Adrenal gland (tissue), 9 donors: ENCODE measurements at regions not wholly inside any gene's neighbourhood (a gene's known extent, or its start where the extent isn't known, plus 50 kb on each side); places are given as distances from the start of the nearest gene placed in this dataset.
"Not testable (repeated sequence)": the region's sequence is repeated elsewhere in the genome, so short reads cannot be mapped to it uniquely, and the experiment has no call there.

Experiments used
- DNase-seq, 7 donors: peaks; one replicate each; pipeline ENCODE4 v3.0.0-alpha.2; 2019 to 2020
- H3K27ac ChIP-seq, 5 donors: fragments of 200-600 bp; sonication (generic) in 4 of 5; 1 replicate in 3 of 5; 2 replicates in 2 of 5; pipeline versions ENCODE4 v1.5.1 to v1.8.0; 2016 to 2020; ENCODE audit warnings: mild to moderate bottlenecking in 1 of 5
- H3K27me3 ChIP-seq: fragments of 200-600 bp; 2 replicates; pipeline ENCODE4 v1.8.0; 2021
- H3K36me3 ChIP-seq, 2 donors: fragments of 200-600 bp; replicated peaks in 1 of 2; 1 replicate in 1 of 2; 2 replicates in 1 of 2; pipeline versions ENCODE4 v1.5.1 to v1.8.0; 2018 to 2022
- H3K4me1 ChIP-seq, 2 donors: fragments of 200-600 bp; replicated peaks in 1 of 2; 1 replicate in 1 of 2; 2 replicates in 1 of 2; pipeline versions ENCODE4 v1.5.1 to v1.8.0; 2018 to 2021
- H3K4me3 ChIP-seq, 4 donors: fragments of 200-600 bp; sonication (generic) in 3 of 4; one replicate each; pipeline ENCODE4 v1.5.1; 2016 to 2018
- H3K9me3 ChIP-seq, 3 donors: fragments of 200-600 bp; sonication (generic) in 1 of 3; replicated peaks in 1 of 3; 1 replicate in 2 of 3; 2 replicates in 1 of 3; pipeline versions ENCODE4 v1.5.1 to v1.8.0; 2016 to 2021
- CTCF ChIP-seq, 6 experiments: fragments of 450-650 bp in 4 of 6; fragments of 200-600 bp in 2 of 6; sonication (generic) in 1 of 6; IDR thresholded peaks; 1 replicate in 5 of 6; 2 replicates in 1 of 6; pipeline versions ENCODE4 v1.5.1 to v1.8.0; 2016 to 2021; ENCODE audit warnings: antibody characterized with exemption in 6 of 6, mild to moderate bottlenecking in 2 of 6, moderate library complexity in 1 of 6
- POLR2A ChIP-seq, 2 donors: fragments of 450-650 bp; IDR thresholded peaks; one replicate each; pipeline ENCODE4 v1.6.1; 2017; ENCODE audit warnings: antibody characterized with exemption in 2 of 2, mild to moderate bottlenecking in 2 of 2, moderate library complexity in 1 of 2
- WGBS, 4 donors: extraction: QIAGEN DNeasy Blood & Tissue Kit in 2 of 4; methylation state at CpG; one replicate each; pipeline versions ENCODE4 v1.1.5 to v1.1.7; 2013 to 2017; 5-methylcytosine and 5-hydroxymethylcytosine counted together
- intact Hi-C, 2 donors: fragments of 100-400 bp; cut with DNase I; formaldehyde crosslinking; loops; one replicate each; pipeline versions ENCODE4 v1.14.1 to v1.15.0; 2022 to 2023
- donor health status: healthy with polysubstance abuse.
- donor health status: Bipolar disorder and iron deficiency.
- donor health status: DM: yes; HTN: yes; CAD: no.
- donor health status: DM: no; HTN: no; CAD: no.
- donor health status: DM: no; HTN: no; CAD: no.

GRCh38 chr5:87729781-87730180, 317.1 kb upstream of the CCNH start:
- intact Hi-C loops, result no loop called here
- no peak for DNase-seq
- Histone ChIP-seq H3K4me1 (no peaks in the 10 kb centered on the region), H3K27me3 (no peaks in the 10 kb centered on the region), H3K4me3 (no peak overlapping the region), H3K27ac (no peak overlapping the region), H3K36me3 (no peaks in the 10 kb centered on the region), H3K9me3 (no peaks in the 10 kb centered on the region)
- TF ChIP-seq CTCF (IDR thresholded peaks at IDR 0.05) (no peak), POLR2A (IDR thresholded peaks at IDR 0.05) (no peak)

- Histone ChIP-seq H3K27me3 (no peaks in the 10 kb centered on the region), H3K36me3 (no peaks in the 10 kb centered on the region), H3K4me3 (no peak overlapping the region), H3K27ac (no peak overlapping the region), H3K4me1 (no peaks in the 10 kb centered on the region), H3K9me3 (no peaks in the 10 kb centered on the region)
- intact Hi-C loops, result no loop called here
- no peak for DNase-seq
- no peak for TF ChIP-seq CTCF (IDR thresholded peaks at IDR 0.05)
- TF ChIP-seq POLR2A (IDR thresholded peaks at IDR 0.05), result no peak
- 72 to 85% (median 78%) methylated on average over 3 of the region's 3 CpGs for WGBS, 4 donors
Measured at GRCh38 chr5:87722286-87722685, 309.6 kb upstream of the CCNH start.

- intact Hi-C loops, H3K27ac ChIP-seq, DNase-seq, H3K36me3 ChIP-seq, H3K9me3 ChIP-seq, H3K27me3 ChIP-seq, H3K4me1 ChIP-seq, H3K4me3 ChIP-seq: not testable (repeated sequence)
- 81 to 88% (median 84%) methylated on average over 15 of the region's 15 CpGs for WGBS, 4 donors
Measured at GRCh38 chr5:87718224-87718925, 305.6 kb upstream of the CCNH start.

GRCh38 chr5:87717761-87718160, 305.0 kb upstream of the CCNH start:
- Histone ChIP-seq H3K4me1 (no peaks in the 10 kb centered on the region), H3K9me3 (no peaks in the 10 kb centered on the region), H3K4me3 (no peak overlapping the region), H3K27ac (no peak overlapping the region), H3K27me3 (no peaks in the 10 kb centered on the region), H3K36me3 (no peaks in the 10 kb centered on the region)
- DNase-seq, result no peak
- 79 to 83% (median 81%) methylated on average over 2 of the region's 2 CpGs for WGBS, 4 donors
- intact Hi-C loops, result no loop called here
- TF ChIP-seq POLR2A (IDR thresholded peaks at IDR 0.05) (no peak), CTCF (IDR thresholded peaks at IDR 0.05) (no peak)

GRCh38 chr5:87705876-87706275, 293.1 kb upstream of the CCNH start:
- no peak for DNase-seq
- WGBS, 4 donors, result 46 to 67% (median 61%) methylated on average over 1 of the region's 1 CpG
- Histone ChIP-seq H3K27me3 (no peaks in the 10 kb centered on the region), H3K36me3 (no peaks in the 10 kb centered on the region), H3K4me1 (no peaks in the 10 kb centered on the region), H3K9me3 (no peaks in the 10 kb centered on the region), H3K27ac (no peak overlapping the region), H3K4me3 (no peak overlapping the region)
- TF ChIP-seq CTCF (IDR thresholded peaks at IDR 0.05) (no peak), POLR2A (IDR thresholded peaks at IDR 0.05) (no peak)
- intact Hi-C loops, result no loop called here
